ENCODE measurements at regions not wholly inside any gene's neighbourhood (a gene's known extent, or its start where the extent isn't known, plus 50 kb on each side); places are given as distances from the start of the nearest gene placed in this dataset.

DNA sequence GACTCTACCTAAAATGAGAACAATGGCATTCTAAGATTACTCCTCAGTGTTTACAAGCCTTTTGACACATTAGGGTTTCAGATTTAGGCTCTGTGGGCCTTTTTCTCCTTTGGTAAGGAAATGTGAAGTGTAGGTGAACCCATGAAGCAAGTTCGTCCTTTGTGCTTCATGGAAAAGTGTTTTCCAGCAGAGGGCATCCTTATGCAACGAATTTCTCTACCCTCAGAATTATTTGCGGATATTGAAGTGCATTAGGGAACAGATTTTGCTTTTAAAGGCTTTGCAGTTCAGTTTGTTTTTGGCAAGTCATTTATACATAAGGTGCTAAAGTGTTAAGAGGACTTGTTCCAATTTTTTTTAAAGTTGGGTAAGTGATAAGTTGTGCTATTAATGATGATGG, 55.7 kb upstream of the FERMT1 start:
- H2AFZ ChIP-seq (ENCODE audit: low read depth, low read length, severe bottlenecking), result no peak overlapping the region
- no peaks in the 10 kb centered on the region for H3K36me3 ChIP-seq (ENCODE audit: low read length)
- no peaks in the 10 kb centered on the region for H3F3A ChIP-seq (ENCODE audit: insufficient read depth)
- TF ChIP-seq, protein P1, sequence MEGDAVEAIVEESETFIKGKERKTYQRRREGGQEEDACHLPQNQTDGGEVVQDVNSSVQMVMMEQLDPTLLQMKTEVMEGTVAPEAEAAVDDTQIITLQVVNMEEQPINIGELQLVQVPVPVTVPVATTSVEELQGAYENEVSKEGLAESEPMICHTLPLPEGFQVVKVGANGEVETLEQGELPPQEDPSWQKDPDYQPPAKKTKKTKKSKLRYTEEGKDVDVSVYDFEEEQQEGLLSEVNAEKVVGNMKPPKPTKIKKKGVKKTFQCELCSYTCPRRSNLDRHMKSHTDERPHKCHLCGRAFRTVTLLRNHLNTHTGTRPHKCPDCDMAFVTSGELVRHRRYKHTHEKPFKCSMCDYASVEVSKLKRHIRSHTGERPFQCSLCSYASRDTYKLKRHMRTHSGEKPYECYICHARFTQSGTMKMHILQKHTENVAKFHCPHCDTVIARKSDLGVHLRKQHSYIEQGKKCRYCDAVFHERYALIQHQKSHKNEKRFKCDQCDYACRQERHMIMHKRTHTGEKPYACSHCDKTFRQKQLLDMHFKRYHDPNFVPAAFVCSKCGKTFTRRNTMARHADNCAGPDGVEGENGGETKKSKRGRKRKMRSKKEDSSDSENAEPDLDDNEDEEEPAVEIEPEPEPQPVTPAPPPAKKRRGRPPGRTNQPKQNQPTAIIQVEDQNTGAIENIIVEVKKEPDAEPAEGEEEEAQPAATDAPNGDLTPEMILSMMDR (IDR thresholded peaks at IDR 0.05; ENCODE audit: insufficient read depth, low read length, poor library complexity, severe bottlenecking), result no peak
- no peak for TF ChIP-seq EZH2phosphoT487 (conservative IDR thresholded peaks at IDR 0.05; ENCODE audit: low read length)
- no peak overlapping the region for H3K4me3 ChIP-seq (ENCODE audit: insufficient read depth, low read length, poor library complexity, severe bottlenecking)
- H3K79me2 ChIP-seq (ENCODE audit: insufficient read depth, low read length), result no peaks in the 10 kb centered on the region
- H3K4me2 ChIP-seq (ENCODE audit: low read depth, low read length, poor library complexity, severe bottlenecking), result no peak overlapping the region
- H3K9ac ChIP-seq (ENCODE audit: low read length), result no peak overlapping the region
- no peaks in the 10 kb centered on the region for H4K20me1 ChIP-seq (ENCODE audit: low read depth, low read length)
- 0 out of 2 replicates have a peak, but pooled peaks cover 4% of the 10 kb centered on the region for H3K27me3 ChIP-seq (ENCODE audit: low read length)
- H3K27ac ChIP-seq (ENCODE audit: low read depth, low read length), result no peak overlapping the region
- no peaks in the 10 kb centered on the region for H3K9me3 ChIP-seq (ENCODE audit: insufficient read depth, low read length)
- H3K9me2 ChIP-seq (replicated peaks; ENCODE audit: insufficient read depth, low read length), result no peaks in the 10 kb centered on the region

DNA sequence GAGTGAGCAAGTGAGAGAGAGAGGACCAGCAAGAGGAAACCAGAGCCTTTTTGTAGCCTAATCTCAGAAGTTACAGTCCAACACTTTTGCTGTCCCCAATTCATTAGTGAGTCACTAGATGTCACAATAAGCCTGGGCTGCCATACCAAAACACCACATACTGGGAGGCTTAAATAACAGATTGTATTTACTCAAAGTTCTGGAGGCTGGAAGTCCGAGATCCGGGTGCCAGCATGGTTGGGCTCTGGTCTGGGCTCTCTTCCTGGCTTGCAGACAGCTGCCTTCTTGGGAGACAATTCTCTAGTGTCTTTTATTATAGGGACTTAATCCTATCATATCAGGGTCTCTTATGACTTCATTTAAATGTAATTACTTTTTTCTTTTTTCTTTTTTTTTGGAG, 50.7 kb upstream of the FERMT1 start:
- H3K4me2 ChIP-seq (ENCODE audit: low read depth, low read length, poor library complexity, severe bottlenecking), result no peak overlapping the region
- H2AFZ ChIP-seq (ENCODE audit: low read depth, low read length, severe bottlenecking), result no peak overlapping the region
- 0 out of 2 replicates have a peak, but pooled peaks cover 4% of the 10 kb centered on the region for H3K27me3 ChIP-seq (ENCODE audit: low read length)
- H4K20me1 ChIP-seq (ENCODE audit: low read depth, low read length), result no peaks in the 10 kb centered on the region
- TF ChIP-seq, protein P1 (IDR thresholded peaks at IDR 0.05; ENCODE audit: insufficient read depth, low read length, poor library complexity, severe bottlenecking), result no peak
- TF ChIP-seq EZH2phosphoT487 (conservative IDR thresholded peaks at IDR 0.05; ENCODE audit: low read length), result no peak
- no peaks in the 10 kb centered on the region for H3F3A ChIP-seq (ENCODE audit: insufficient read depth)
- H3K9me2 ChIP-seq (replicated peaks; ENCODE audit: insufficient read depth, low read length), result no peaks in the 10 kb centered on the region
- H3K9ac ChIP-seq (ENCODE audit: low read length), result no peak overlapping the region
- H3K79me2 ChIP-seq (ENCODE audit: insufficient read depth, low read length), result no peaks in the 10 kb centered on the region
- no peak overlapping the region for H3K4me3 ChIP-seq (ENCODE audit: insufficient read depth, low read length, poor library complexity, severe bottlenecking)
- H3K27ac ChIP-seq (ENCODE audit: low read depth, low read length), result no peak overlapping the region
- H3K9me3 ChIP-seq (ENCODE audit: insufficient read depth, low read length), result no peaks in the 10 kb centered on the region
- no peaks in the 10 kb centered on the region for H3K36me3 ChIP-seq (ENCODE audit: low read length)

Measured in SU-DHL-6 (cell line).